ENCODE measurements at regions not wholly inside any gene's neighbourhood (a gene's known extent, or its start where the extent isn't known, plus 50 kb on each side); places are given as distances from the start of the nearest gene placed in this dataset.

DNA sequence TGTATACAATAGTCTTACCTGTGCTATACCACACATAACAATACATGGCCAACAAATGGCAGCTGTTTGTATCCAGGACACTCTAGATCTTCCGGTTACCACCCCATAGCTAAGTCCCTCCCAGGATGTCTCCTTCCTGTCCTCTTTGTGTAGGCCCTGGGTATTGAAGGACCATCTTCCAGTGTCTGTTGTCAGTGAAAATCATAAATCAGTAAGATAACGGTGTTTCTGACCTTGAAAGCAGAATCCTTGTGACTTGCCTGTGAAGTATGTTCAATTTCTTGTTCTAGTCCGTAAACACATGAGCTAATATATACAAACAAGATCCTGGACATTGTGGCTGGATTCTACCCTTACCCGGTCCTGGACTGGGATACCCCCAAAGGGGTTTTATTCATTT, 462.8 kb downstream of the NTRK3 start:
- TF ChIP-seq, protein P1, sequence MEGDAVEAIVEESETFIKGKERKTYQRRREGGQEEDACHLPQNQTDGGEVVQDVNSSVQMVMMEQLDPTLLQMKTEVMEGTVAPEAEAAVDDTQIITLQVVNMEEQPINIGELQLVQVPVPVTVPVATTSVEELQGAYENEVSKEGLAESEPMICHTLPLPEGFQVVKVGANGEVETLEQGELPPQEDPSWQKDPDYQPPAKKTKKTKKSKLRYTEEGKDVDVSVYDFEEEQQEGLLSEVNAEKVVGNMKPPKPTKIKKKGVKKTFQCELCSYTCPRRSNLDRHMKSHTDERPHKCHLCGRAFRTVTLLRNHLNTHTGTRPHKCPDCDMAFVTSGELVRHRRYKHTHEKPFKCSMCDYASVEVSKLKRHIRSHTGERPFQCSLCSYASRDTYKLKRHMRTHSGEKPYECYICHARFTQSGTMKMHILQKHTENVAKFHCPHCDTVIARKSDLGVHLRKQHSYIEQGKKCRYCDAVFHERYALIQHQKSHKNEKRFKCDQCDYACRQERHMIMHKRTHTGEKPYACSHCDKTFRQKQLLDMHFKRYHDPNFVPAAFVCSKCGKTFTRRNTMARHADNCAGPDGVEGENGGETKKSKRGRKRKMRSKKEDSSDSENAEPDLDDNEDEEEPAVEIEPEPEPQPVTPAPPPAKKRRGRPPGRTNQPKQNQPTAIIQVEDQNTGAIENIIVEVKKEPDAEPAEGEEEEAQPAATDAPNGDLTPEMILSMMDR (conservative IDR thresholded peaks at IDR 0.05 in 1 of 2, IDR thresholded peaks at IDR 0.05 in 1 of 2; ENCODE audit: low read depth in 1 of 2, low read length in 2 of 2), result no peak
- TF ChIP-seq EZH2 (IDR thresholded peaks at IDR 0.05; ENCODE audit: low read length, missing control alignments), result no peak
